ENCODE measurements at regions not wholly inside any gene's neighbourhood (a gene's known extent, or its start where the extent isn't known, plus 50 kb on each side); places are given as distances from the start of the nearest gene placed in this dataset.
"Not testable (repeated sequence)": the region's sequence is repeated elsewhere in the genome, so short reads cannot be mapped to it uniquely, and the experiment has no call there.

DNA sequence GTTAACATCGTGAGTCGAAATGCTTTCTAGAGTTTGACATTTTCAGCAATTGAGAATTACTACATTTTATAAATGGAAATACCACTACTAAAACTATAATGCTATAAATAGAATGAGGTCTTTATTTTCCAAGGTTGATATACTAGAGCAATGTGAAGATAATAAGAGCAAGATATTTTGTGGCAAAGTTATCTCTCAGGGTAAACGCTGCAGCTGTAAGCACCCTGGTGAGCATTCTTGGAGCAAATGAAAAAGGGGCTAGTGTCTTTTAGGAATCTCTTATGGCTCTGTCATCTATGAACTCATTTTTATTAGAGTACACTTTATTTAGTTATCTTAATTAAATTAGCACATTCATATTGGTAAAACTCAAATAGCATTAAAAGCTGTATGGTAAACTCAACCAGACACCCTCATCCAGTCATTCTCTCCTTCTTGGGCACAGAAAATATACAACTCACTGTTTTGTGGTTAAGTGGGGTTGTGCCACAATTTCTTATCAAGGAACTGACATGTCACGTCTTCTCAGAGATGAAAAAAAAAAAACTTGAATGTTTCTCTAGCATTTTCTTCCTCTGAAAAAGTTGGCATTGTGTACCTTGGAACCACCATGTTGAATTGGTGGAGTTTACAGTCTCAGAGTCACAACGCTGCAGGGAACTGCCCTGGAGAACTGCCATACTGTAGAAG, 289.5 kb upstream of the PFKP start:
- ChIA-PET POLR2A (no interaction called here), CTCF (interaction anchor here (0.6 kb wide), 1 partner anchor 62 kb away, joined by 3 read pairs; no protein-coding TSS in a partner anchor)

DNA sequence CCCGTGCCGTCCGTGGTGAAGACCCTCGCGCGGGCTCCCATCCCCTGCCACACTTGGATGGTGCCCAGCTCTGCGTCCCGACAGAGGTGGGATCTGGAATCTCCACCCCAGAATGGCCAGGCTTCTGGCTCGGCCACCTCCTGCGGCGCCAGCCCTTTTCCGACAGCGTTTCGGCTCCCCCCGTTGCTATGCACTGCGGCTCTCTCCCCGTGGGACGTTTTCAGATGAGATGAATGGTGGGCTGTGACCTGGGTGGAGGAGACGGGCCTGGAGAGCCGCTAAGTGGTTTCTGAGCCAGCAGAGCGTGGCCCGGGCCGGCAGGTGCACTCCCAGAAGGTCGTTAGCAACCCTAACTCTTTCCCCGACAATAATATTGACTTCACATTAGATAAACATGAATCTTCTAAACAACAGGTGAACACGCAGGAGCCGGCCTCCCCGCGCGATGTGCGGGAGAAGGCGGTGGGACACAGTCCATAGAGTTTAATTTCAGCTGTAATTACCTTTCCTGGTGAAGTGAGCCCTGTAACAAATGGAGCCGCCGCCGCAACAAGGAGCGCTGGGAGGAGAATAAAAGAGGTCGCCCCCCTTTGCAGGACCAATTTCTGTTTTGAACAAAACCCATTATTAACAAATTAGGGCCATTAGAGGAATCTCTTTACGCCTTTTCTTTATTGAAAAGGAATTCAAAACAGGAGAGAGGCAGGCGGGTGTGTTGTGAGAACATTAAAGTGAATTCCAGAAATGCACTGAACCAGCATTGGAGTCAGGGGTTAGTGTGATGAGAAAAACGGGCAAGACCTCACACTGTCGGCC, 294.3 kb upstream of the PFKP start:
- ChIA-PET POLR2A (no interaction called here), CTCF (no interaction called here)
- DNase-seq (ENCODE audit: extremely low spot score) = no peak
- TF ChIP-seq, protein P1, sequence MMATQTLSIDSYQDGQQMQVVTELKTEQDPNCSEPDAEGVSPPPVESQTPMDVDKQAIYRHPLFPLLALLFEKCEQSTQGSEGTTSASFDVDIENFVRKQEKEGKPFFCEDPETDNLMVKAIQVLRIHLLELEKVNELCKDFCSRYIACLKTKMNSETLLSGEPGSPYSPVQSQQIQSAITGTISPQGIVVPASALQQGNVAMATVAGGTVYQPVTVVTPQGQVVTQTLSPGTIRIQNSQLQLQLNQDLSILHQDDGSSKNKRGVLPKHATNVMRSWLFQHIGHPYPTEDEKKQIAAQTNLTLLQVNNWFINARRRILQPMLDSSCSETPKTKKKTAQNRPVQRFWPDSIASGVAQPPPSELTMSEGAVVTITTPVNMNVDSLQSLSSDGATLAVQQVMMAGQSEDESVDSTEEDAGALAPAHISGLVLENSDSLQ (IDR thresholded peaks at IDR 0.05) = no peak
- no peak for TF ChIP-seq FOXK2 (IDR thresholded peaks at IDR 0.05)
- no peak for TF ChIP-seq SP1 (IDR thresholded peaks at IDR 0.05)
- TF ChIP-seq LEF1 (IDR thresholded peaks at IDR 0.05; ENCODE audit: borderline replicate concordance) = no peak
- no peak for TF ChIP-seq HDGF (IDR thresholded peaks at IDR 0.05; ENCODE audit: borderline replicate concordance)
- TF ChIP-seq L3MBTL2 (conservative IDR thresholded peaks at IDR 0.05) = no peak
- TF ChIP-seq FOXM1 (IDR thresholded peaks at IDR 0.05; ENCODE audit: borderline replicate concordance) = no peak
- no peak for TF ChIP-seq ARNT (IDR thresholded peaks at IDR 0.05)
- TF ChIP-seq FOXA1 (IDR thresholded peaks at IDR 0.05) = no peak
- no peak for TF ChIP-seq NFRKB (IDR thresholded peaks at IDR 0.05)
- TF ChIP-seq ZNF384 (IDR thresholded peaks at IDR 0.05) = no peak
- TF ChIP-seq BHLHE40 (IDR thresholded peaks at IDR 0.05; ENCODE audit: borderline replicate concordance) = no peak
- no peak for TF ChIP-seq ELF4 (IDR thresholded peaks at IDR 0.05)

More for the DNA sequence above, 289.5 kb upstream of the PFKP start:
- TF ChIP-seq NFRKB (IDR thresholded peaks at IDR 0.05) (no peak), BHLHE40 (IDR thresholded peaks at IDR 0.05; ENCODE audit: borderline replicate concordance) (no peak), ELF4 (IDR thresholded peaks at IDR 0.05) (no peak), LEF1 (IDR thresholded peaks at IDR 0.05; ENCODE audit: borderline replicate concordance) (no peak), SUZ12 (IDR thresholded peaks at IDR 0.05) (no peak), HDGF (IDR thresholded peaks at IDR 0.05; ENCODE audit: borderline replicate concordance) (no peak), TARDBP (IDR thresholded peaks at IDR 0.05) (no peak), ARNT (IDR thresholded peaks at IDR 0.05) (no peak), FOXM1 (IDR thresholded peaks at IDR 0.05; ENCODE audit: borderline replicate concordance) (no peak)
- TF ChIP-seq, protein P1 (IDR thresholded peaks at IDR 0.05) = no peak
- DNase-seq (ENCODE audit: extremely low spot score) = no peak

DNA sequence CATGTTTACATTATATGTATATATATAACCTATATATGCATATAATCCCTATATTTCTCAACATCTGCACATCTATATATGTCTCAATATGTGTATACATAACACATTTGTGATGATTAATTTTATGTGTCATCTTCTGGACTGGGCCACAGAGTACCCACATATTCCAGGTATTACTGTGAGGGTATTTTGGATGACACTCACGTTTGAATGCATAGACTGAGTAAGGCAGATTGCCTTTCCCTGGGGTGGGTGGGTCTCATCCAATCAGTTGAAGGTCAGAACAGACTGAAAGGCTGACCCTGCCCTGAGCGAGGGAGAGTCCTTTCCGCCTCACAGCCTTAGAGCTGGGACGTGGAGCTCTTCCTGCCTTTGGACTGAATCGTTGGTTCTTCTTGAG, 295.2 kb upstream of the PFKP start:
- TF ChIP-seq TARDBP (IDR thresholded peaks at IDR 0.05) = no peak
- POLR2A ChIA-PET = no interaction called here

DNA sequence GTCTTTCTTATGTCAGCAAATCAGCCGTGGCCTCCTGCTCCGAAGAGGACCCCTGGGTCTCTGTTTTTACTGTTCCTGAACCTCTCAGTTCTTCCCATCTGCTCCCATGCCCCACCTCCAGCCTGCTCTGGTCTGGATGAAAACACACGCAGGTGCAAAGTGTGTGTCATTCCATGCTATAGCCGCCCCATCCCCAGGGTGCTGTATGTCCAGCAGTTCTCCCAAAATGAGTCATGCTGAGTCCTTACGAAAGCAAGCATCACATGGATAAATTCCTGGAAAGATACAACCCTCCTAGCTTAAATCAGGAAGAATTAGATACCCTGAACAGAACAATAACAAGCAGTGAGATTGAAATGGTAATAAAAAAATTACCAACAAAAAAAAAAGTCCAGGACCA, 300.1 kb upstream of the PFKP start:
- POLR2A ChIA-PET; DNase-seq (ENCODE audit: extremely low spot score); CTCF ChIA-PET: not testable (repeated sequence)

More for the DNA sequence above, 295.2 kb upstream of the PFKP start:
- CTCF ChIA-PET = no interaction called here
- no peak for DNase-seq (ENCODE audit: extremely low spot score)

DNA sequence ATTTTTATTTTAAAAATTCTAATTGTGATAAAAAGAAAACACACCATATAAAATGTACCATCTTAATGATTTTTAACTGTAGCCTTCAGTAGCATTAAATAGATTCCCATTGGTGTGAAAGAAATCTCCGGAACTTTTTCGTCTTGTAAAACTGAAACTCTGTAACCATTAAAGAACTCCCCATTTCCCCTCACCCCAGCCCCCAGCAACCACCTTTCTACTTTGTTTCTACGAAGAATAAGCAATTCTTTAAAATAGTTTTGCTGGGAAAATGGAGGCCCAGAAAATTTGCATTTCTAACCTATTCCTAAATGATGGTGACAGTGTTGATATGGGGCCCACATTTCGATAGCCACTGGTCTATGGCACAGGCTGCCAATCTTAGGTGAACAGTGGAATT, 305.4 kb upstream of the PFKP start:
- CTCF ChIA-PET = no interaction called here
- no peak for DNase-seq (ENCODE audit: extremely low spot score)
- POLR2A ChIA-PET = no interaction called here
- no peak for TF ChIP-seq ZNF384 (IDR thresholded peaks at IDR 0.05)
- no peak for TF ChIP-seq SP1 (IDR thresholded peaks at IDR 0.05)
- no peak for TF ChIP-seq L3MBTL2 (conservative IDR thresholded peaks at IDR 0.05)
- no peak for TF ChIP-seq CTBP1 (IDR thresholded peaks at IDR 0.05; ENCODE audit: borderline replicate concordance)
- no peak for TF ChIP-seq FOXA1 (IDR thresholded peaks at IDR 0.05)
- no peak for TF ChIP-seq ARNT (IDR thresholded peaks at IDR 0.05)

DNA sequence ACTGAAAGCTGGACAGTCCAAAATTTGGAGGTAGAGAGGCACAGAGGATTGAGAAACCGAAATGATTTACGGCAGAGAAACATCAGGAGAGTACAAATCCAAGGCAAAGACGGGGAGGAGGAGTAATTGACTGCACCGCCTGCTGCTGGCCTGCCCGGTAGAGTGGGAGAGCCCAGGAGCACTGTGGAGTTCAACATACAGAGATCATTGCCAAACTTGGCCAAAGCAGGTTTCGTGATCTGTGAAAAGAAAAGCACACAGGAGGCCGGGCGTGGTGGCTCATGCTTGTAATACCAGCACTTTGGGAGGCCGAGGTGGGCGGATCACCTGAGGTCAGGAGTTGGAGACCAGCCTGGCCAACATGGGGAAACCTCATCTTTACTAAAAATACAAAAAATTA, 306.0 kb upstream of the PFKP start:
- no peak for TF ChIP-seq ARNT (IDR thresholded peaks at IDR 0.05)
- TF ChIP-seq FOXK2 (IDR thresholded peaks at IDR 0.05) = no peak
- no peak for TF ChIP-seq BHLHE40 (IDR thresholded peaks at IDR 0.05; ENCODE audit: borderline replicate concordance)
- no peak for TF ChIP-seq CTBP1 (IDR thresholded peaks at IDR 0.05; ENCODE audit: borderline replicate concordance)
- TF ChIP-seq ZNF384 (IDR thresholded peaks at IDR 0.05) = no peak
- TF ChIP-seq L3MBTL2 (conservative IDR thresholded peaks at IDR 0.05) = no peak
- no peak for TF ChIP-seq FOXA1 (IDR thresholded peaks at IDR 0.05)
- TF ChIP-seq FOXM1 (IDR thresholded peaks at IDR 0.05; ENCODE audit: borderline replicate concordance) = no peak
- no peak for TF ChIP-seq SP1 (IDR thresholded peaks at IDR 0.05)
- TF ChIP-seq SUZ12 (IDR thresholded peaks at IDR 0.05) = no peak
- no peak for TF ChIP-seq LEF1 (IDR thresholded peaks at IDR 0.05; ENCODE audit: borderline replicate concordance)
- TF ChIP-seq, protein P1 (IDR thresholded peaks at IDR 0.05) = no peak
- no peak for TF ChIP-seq ELF4 (IDR thresholded peaks at IDR 0.05)
- no peak for TF ChIP-seq TARDBP (IDR thresholded peaks at IDR 0.05)
- no peak for TF ChIP-seq NFRKB (IDR thresholded peaks at IDR 0.05)
- TF ChIP-seq HDGF (IDR thresholded peaks at IDR 0.05; ENCODE audit: borderline replicate concordance) = no peak
- CTCF ChIA-PET = no interaction called here

More for the DNA sequence above, 306.0 kb upstream of the PFKP start:
- no peak for DNase-seq (ENCODE audit: extremely low spot score)
- POLR2A ChIA-PET = no interaction called here
